CD4-positive, alpha-beta T cell (primary cell): ENCODE measurements at regions not wholly inside any gene's neighbourhood (a gene's known extent, or its start where the extent isn't known, plus 50 kb on each side); places are given as distances from the start of the nearest gene placed in this dataset.
A peak's percentile ranks its signal among the peaks of the same experiment; 100 is the strongest.

Source experiments
- ATAC-seq: fragments of 200-7000 bp; cut with Tn5 transposase; one replicate; pipeline ENCODE4 v1.10.0; 2022; ENCODE audit warnings: mild to moderate bottlenecking; ENCODE audit not compliant: poor library complexity
- CTCF ChIA-PET: fragments of 350-600 bp; sonication (Branson Sonifier 250); formaldehyde crosslinking; loops from one replicate; lab custom pipeline; 2021; ENCODE audit warnings: antibody characterized with exemption, inconsistent platforms; lab: Charles Lee
- POLR2A ChIA-PET: fragments of 350-600 bp; sonication (Branson Sonifier 250); formaldehyde crosslinking; loops from one replicate; lab custom pipeline; 2021; ENCODE audit warnings: antibody characterized with exemption, inconsistent platforms; lab: Charles Lee
- DNase-seq, 14 experiments: peaks; one replicate each; pipeline ENCODE4 v3.0.0-alpha.2; 2013 to 2020; ENCODE audit warnings: mixed read lengths in 2 of 14
- H3K27ac ChIP-seq, 2 donors: one replicate each; pipeline versions ENCODE4 v1.5.1 to v1.7.0; 2013; ENCODE audit warnings: low read length in 2 of 2, low read depth in 1 of 2, mild to moderate bottlenecking in 1 of 2
- H3K27me3 ChIP-seq, 2 experiments: 1 replicate in 1 of 2; 2 replicates in 1 of 2; pipeline versions ENCODE4 v1.6.1 to v1.7.0; 2013; ENCODE audit warnings: low read length in 2 of 2, control low read depth in 1 of 2, mild to moderate bottlenecking in 1 of 2, moderate library complexity in 1 of 2; ENCODE audit not compliant: insufficient read depth in 2 of 2, control insufficient read depth in 1 of 2
- H3K36me3 ChIP-seq: one replicate; pipeline ENCODE4 v1.6.1; 2013; ENCODE audit warnings: low read length, control low read depth; ENCODE audit not compliant: insufficient read depth
- H3K4me1 ChIP-seq: one replicate; pipeline ENCODE4 v1.6.1; 2013; ENCODE audit warnings: low read length, control low read depth; ENCODE audit not compliant: insufficient read depth
- H3K4me3 ChIP-seq: one replicate; pipeline ENCODE4 v1.5.1; 2013; ENCODE audit warnings: mild to moderate bottlenecking, low read length, moderate library complexity
- H3K9me3 ChIP-seq, 2 experiments: 1 replicate in 1 of 2; 2 replicates in 1 of 2; pipeline versions ENCODE4 v1.6.1 to v1.7.0; 2013; ENCODE audit warnings: low read length in 2 of 2, mild to moderate bottlenecking in 2 of 2, control low read depth in 1 of 2, moderate library complexity in 1 of 2; ENCODE audit not compliant: control insufficient read depth in 1 of 2, insufficient read depth in 1 of 2
- H3K27ac Mint-ChIP-seq: one replicate; pipeline ENCODE4 v1.8.0; 2020; ENCODE audit warnings: mixed read lengths
- H3K27me3 Mint-ChIP-seq: one replicate; pipeline ENCODE4 v1.8.0; 2021; ENCODE audit warnings: mixed read lengths
- H3K36me3 Mint-ChIP-seq: one replicate; pipeline ENCODE4 v1.8.0; 2021; ENCODE audit warnings: low read depth, mixed read lengths
- H3K4me1 Mint-ChIP-seq: one replicate; pipeline ENCODE4 v1.8.0; 2021; ENCODE audit warnings: low read depth, mixed read lengths
- H3K4me3 Mint-ChIP-seq: one replicate; pipeline ENCODE4 v1.8.0; 2020; ENCODE audit warnings: mild to moderate bottlenecking, mixed read lengths
- H3K9me3 Mint-ChIP-seq: one replicate; pipeline ENCODE4 v1.8.0; 2020; ENCODE audit warnings: mixed read lengths
- intact Hi-C, 2 experiments: fragments of 100-400 bp; cut with DNase I in 1 of 2; cut with micrococcal nuclease in 1 of 2; formaldehyde crosslinking; loops; one replicate each; pipeline versions ENCODE4 v1.15.1 to v1.9.0; 2023 to 2025; cut with DNase I, micrococcal nuclease
- TF ChIP-seq, protein P1 (sequence below): fragments of 200-600 bp; IDR thresholded peaks from one replicate; pipeline ENCODE4 v1.8.0; 2022; ENCODE audit warnings: antibody characterized with exemption, mild to moderate bottlenecking

DNA sequence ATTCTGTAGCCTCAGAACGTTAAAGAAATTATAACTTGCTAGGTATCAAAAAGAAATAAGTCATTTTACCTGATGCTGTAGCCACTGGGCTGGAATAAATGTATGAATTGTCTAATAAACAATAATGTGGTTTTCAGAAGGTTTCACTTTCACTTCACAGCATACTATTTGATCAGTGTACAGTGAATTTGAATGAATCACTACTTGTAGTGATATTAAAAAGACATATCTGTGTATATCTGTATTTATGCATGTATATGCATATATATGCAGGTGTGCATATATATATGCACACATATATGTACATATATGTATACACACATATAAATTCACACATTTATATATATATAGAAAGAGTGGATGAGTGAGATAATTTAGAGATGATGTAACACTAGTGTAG, 440.0 kb upstream of the PCDH10 start:
- DNase-seq: no peak
- no peaks in the 10 kb centered on the region for H3K4me1 Mint-ChIP-seq
- intact Hi-C loops: no loop called here
- Histone ChIP-seq H3K36me3 (no peaks in the 10 kb centered on the region), H3K4me3 (no peak overlapping the region), H3K4me1 (no peaks in the 10 kb centered on the region), H3K27me3 (no peaks in the 10 kb centered on the region), H3K27ac (no peak overlapping the region), H3K9me3 (peaks cover 0 to 4% of the 10 kb centered on the region in 2 experiments)
- no peaks in the 10 kb centered on the region for H3K27me3 Mint-ChIP-seq
- no peaks in the 10 kb centered on the region for H3K9me3 Mint-ChIP-seq
- ATAC-seq: no peak
- no peak overlapping the region for H3K27ac Mint-ChIP-seq
- POLR2A ChIA-PET: no interaction called here
- no peaks in the 10 kb centered on the region for H3K36me3 Mint-ChIP-seq
- CTCF ChIA-PET: no interaction called here
- TF ChIP-seq, protein P1, sequence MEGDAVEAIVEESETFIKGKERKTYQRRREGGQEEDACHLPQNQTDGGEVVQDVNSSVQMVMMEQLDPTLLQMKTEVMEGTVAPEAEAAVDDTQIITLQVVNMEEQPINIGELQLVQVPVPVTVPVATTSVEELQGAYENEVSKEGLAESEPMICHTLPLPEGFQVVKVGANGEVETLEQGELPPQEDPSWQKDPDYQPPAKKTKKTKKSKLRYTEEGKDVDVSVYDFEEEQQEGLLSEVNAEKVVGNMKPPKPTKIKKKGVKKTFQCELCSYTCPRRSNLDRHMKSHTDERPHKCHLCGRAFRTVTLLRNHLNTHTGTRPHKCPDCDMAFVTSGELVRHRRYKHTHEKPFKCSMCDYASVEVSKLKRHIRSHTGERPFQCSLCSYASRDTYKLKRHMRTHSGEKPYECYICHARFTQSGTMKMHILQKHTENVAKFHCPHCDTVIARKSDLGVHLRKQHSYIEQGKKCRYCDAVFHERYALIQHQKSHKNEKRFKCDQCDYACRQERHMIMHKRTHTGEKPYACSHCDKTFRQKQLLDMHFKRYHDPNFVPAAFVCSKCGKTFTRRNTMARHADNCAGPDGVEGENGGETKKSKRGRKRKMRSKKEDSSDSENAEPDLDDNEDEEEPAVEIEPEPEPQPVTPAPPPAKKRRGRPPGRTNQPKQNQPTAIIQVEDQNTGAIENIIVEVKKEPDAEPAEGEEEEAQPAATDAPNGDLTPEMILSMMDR: no peak
- H3K4me3 Mint-ChIP-seq: no peak overlapping the region

DNA sequence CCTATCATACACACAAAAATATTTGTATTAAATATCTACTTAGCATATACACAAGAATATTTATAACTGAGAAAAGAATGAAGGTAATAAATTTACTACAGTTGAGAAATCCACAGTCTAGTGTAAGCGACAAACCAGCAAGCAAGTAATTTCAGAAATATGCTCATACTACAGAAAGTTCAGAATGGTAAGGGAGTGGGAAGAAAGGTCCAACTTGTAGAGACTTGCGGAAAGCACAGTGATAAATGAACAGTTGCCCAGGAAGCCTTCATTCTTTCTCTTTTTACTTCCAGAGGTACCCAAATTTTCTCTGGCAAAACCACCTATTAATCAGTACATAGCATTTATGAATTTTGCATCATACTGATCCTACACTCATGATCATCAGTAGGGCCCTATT, 438.1 kb upstream of the PCDH10 start:
- CTCF ChIA-PET: no interaction called here
- Mint-ChIP-seq H3K9me3 (no peaks in the 10 kb centered on the region), H3K27me3 (no peaks in the 10 kb centered on the region), H3K4me3 (no peak overlapping the region), H3K27ac (no peak overlapping the region), H3K36me3 (no peaks in the 10 kb centered on the region), H3K4me1 (no peaks in the 10 kb centered on the region)
- TF ChIP-seq, protein P1: no peak
- ATAC-seq (no peak), DNase-seq (no peak)
- Histone ChIP-seq H3K4me1 (no peaks in the 10 kb centered on the region), H3K27me3 (no peaks in the 10 kb centered on the region), H3K27ac (no peak overlapping the region), H3K4me3 (no peak overlapping the region), H3K9me3 (peaks cover 0 to 4% of the 10 kb centered on the region in 2 experiments), H3K36me3 (no peaks in the 10 kb centered on the region)
- POLR2A ChIA-PET: no interaction called here
- intact Hi-C loops: no loop called here

DNA sequence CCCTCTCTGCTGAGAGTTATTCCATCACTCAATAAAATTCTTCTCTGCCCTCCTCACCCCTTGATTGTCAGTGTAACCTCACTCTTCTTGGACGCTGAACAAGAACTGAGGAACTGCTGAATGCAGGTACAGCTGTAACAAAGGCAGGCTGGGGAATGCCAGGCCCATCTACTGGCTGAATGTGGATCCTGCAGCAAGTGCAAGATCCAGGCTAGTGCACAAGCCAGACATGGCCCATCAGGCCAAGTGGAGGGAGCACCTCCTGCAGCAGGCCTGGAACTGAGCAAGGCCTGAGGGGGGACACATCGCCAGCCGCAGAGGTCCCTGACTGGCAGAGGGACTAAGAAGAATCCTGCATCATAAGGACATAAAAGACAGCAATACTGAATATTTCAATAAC, 411.8 kb upstream of the PCDH10 start:
- H3K27me3 Mint-ChIP-seq: no peaks in the 10 kb centered on the region
- CTCF ChIA-PET: no interaction called here
- intact Hi-C loops: no loop called here
- Histone ChIP-seq H3K4me3 (no peak overlapping the region), H3K36me3 (no peaks in the 10 kb centered on the region), H3K9me3 (peaks cover 0 to 4% of the 10 kb centered on the region in 2 experiments), H3K27me3 (no peaks in the 10 kb centered on the region), H3K27ac (no peak overlapping the region), H3K4me1 (no peaks in the 10 kb centered on the region)
- no peak overlapping the region for H3K4me3 Mint-ChIP-seq
- DNase-seq (peak in 1 of 14 experiments; percentile 2), ATAC-seq (no peak)
- no peak overlapping the region for H3K27ac Mint-ChIP-seq
- no peaks in the 10 kb centered on the region for H3K4me1 Mint-ChIP-seq
- H3K9me3 Mint-ChIP-seq: no peaks in the 10 kb centered on the region
- H3K36me3 Mint-ChIP-seq: no peaks in the 10 kb centered on the region
- TF ChIP-seq, protein P1: no peak
- POLR2A ChIA-PET: no interaction called here
